ENCODE measurements at regions not wholly inside any gene's neighbourhood (a gene's known extent, or its start where the extent isn't known, plus 50 kb on each side); places are given as distances from the start of the nearest gene placed in this dataset.

DNA sequence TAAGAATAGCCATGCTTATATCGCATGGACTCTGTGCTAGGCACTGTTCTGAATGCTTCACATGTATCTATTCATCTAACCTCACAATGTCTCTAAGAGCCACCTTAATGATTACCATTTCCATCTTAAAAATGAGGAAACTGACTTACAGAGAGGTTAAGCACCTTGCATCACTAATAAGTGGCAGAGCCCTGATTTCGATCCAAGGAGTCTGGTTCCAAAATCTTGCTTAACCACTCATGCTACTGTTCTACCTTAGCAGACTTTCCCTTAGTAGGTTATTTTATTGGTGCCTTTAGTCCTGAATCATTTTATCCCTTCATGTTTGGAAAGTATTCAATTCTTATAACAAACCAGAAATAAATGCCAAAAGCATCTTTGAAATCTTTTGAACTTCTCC, 89.2 kb upstream of the DCBLD2 start (continued):
- no peak for TF ChIP-seq ARNTL (CRISPR knock-in tag; IDR thresholded peaks at IDR 0.05; ENCODE audit: borderline replicate concordance, low read depth)
- TF ChIP-seq, protein P1, sequence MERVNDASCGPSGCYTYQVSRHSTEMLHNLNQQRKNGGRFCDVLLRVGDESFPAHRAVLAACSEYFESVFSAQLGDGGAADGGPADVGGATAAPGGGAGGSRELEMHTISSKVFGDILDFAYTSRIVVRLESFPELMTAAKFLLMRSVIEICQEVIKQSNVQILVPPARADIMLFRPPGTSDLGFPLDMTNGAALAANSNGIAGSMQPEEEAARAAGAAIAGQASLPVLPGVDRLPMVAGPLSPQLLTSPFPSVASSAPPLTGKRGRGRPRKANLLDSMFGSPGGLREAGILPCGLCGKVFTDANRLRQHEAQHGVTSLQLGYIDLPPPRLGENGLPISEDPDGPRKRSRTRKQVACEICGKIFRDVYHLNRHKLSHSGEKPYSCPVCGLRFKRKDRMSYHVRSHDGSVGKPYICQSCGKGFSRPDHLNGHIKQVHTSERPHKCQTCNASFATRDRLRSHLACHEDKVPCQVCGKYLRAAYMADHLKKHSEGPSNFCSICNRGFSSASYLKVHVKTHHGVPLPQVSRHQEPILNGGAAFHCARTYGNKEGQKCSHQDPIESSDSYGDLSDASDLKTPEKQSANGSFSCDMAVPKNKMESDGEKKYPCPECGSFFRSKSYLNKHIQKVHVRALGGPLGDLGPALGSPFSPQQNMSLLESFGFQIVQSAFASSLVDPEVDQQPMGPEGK (CRISPR knock-in tag; IDR thresholded peaks at IDR 0.05; ENCODE audit: borderline replicate concordance) = no peak
- TF ChIP-seq TCF4 (CRISPR knock-in tag; IDR thresholded peaks at IDR 0.05; ENCODE audit: borderline replicate concordance) = no peak
- TF ChIP-seq OSR1 (CRISPR knock-in tag; IDR thresholded peaks at IDR 0.05) = no peak
- TF ChIP-seq ZFP30 (CRISPR knock-in tag; IDR thresholded peaks at IDR 0.05) = no peak
- TF ChIP-seq, protein P2, sequence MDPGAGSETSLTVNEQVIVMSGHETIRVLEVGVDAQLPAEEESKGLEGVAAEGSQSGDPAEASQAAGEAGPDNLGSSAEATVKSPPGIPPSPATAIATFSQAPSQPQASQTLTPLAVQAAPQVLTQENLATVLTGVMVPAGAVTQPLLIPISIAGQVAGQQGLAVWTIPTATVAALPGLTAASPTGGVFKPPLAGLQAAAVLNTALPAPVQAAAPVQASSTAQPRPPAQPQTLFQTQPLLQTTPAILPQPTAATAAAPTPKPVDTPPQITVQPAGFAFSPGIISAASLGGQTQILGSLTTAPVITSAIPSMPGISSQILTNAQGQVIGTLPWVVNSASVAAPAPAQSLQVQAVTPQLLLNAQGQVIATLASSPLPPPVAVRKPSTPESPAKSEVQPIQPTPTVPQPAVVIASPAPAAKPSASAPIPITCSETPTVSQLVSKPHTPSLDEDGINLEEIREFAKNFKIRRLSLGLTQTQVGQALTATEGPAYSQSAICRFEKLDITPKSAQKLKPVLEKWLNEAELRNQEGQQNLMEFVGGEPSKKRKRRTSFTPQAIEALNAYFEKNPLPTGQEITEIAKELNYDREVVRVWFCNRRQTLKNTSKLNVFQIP (CRISPR knock-in tag; IDR thresholded peaks at IDR 0.05; ENCODE audit: borderline replicate concordance, low read depth) = no peak
- TF ChIP-seq ISL1 (CRISPR knock-in tag; IDR thresholded peaks at IDR 0.05) = no peak

DNA sequence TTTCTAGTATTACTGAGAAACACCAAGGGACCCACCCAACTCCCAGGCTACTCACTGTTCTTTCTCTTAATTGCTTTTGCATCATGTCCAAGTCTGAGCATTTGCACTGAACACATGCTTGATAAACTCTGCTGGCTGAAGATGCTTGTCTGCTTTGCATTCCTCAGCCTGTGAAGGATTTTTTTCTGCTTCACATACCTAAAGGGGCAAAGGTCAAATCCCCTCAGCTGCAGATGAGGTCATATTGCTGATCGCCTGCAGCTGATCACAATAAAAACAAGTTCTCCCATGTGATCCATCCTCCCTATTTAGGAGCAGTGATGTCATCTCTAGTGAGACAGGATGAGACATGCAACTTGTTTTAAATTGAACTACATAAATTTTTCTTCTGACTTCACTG, 84.6 kb upstream of the DCBLD2 start:
- TF ChIP-seq PPARA (CRISPR knock-in tag; IDR thresholded peaks at IDR 0.05; ENCODE audit: borderline replicate concordance) (no peak), TCF4 (CRISPR knock-in tag; IDR thresholded peaks at IDR 0.05; ENCODE audit: borderline replicate concordance) (no peak), ZFP3 (CRISPR knock-in tag; IDR thresholded peaks at IDR 0.05) (no peak), RARB (CRISPR knock-in tag; IDR thresholded peaks at IDR 0.05) (no peak), BACH2 (CRISPR knock-in tag; IDR thresholded peaks at IDR 0.05; ENCODE audit: borderline replicate concordance) (no peak), ARNTL (CRISPR knock-in tag; IDR thresholded peaks at IDR 0.05; ENCODE audit: borderline replicate concordance, low read depth) (no peak), ESRRG (CRISPR knock-in tag; IDR thresholded peaks at IDR 0.05) (no peak), OSR1 (CRISPR knock-in tag; IDR thresholded peaks at IDR 0.05) (no peak), GLIS3 (CRISPR knock-in tag; IDR thresholded peaks at IDR 0.05) (no peak), ZNF565 (CRISPR knock-in tag; conservative IDR thresholded peaks at IDR 0.05; ENCODE audit: low read depth) (no peak), ZNF70 (CRISPR knock-in tag; IDR thresholded peaks at IDR 0.05) (no peak), ISL1 (CRISPR knock-in tag; IDR thresholded peaks at IDR 0.05) (peak; percentile 62; the same call in 1 of the 2 replicates)
- TF ChIP-seq, protein P2 (CRISPR knock-in tag; IDR thresholded peaks at IDR 0.05; ENCODE audit: borderline replicate concordance, low read depth) = no peak
- TF ChIP-seq, protein P1 (CRISPR knock-in tag; IDR thresholded peaks at IDR 0.05; ENCODE audit: borderline replicate concordance) = no peak
- TF ChIP-seq, protein P3, sequence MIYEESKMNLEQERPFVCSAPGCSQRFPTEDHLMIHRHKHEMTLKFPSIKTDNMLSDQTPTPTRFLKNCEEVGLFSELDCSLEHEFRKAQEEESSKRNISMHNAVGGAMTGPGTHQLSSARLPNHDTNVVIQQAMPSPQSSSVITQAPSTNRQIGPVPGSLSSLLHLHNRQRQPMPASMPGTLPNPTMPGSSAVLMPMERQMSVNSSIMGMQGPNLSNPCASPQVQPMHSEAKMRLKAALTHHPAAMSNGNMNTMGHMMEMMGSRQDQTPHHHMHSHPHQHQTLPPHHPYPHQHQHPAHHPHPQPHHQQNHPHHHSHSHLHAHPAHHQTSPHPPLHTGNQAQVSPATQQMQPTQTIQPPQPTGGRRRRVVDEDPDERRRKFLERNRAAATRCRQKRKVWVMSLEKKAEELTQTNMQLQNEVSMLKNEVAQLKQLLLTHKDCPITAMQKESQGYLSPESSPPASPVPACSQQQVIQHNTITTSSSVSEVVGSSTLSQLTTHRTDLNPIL (CRISPR knock-in tag; IDR thresholded peaks at IDR 0.05; ENCODE audit: low read depth) = peak; percentile 47; the same call in 1 of the 2 replicates
- TF ChIP-seq, protein P4, sequence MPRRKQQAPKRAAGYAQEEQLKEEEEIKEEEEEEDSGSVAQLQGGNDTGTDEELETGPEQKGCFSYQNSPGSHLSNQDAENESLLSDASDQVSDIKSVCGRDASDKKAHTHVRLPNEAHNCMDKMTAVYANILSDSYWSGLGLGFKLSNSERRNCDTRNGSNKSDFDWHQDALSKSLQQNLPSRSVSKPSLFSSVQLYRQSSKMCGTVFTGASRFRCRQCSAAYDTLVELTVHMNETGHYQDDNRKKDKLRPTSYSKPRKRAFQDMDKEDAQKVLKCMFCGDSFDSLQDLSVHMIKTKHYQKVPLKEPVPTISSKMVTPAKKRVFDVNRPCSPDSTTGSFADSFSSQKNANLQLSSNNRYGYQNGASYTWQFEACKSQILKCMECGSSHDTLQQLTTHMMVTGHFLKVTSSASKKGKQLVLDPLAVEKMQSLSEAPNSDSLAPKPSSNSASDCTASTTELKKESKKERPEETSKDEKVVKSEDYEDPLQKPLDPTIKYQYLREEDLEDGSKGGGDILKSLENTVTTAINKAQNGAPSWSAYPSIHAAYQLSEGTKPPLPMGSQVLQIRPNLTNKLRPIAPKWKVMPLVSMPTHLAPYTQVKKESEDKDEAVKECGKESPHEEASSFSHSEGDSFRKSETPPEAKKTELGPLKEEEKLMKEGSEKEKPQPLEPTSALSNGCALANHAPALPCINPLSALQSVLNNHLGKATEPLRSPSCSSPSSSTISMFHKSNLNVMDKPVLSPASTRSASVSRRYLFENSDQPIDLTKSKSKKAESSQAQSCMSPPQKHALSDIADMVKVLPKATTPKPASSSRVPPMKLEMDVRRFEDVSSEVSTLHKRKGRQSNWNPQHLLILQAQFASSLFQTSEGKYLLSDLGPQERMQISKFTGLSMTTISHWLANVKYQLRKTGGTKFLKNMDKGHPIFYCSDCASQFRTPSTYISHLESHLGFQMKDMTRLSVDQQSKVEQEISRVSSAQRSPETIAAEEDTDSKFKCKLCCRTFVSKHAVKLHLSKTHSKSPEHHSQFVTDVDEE (CRISPR knock-in tag; IDR thresholded peaks at IDR 0.05) = no peak
- TF ChIP-seq, protein P5, sequence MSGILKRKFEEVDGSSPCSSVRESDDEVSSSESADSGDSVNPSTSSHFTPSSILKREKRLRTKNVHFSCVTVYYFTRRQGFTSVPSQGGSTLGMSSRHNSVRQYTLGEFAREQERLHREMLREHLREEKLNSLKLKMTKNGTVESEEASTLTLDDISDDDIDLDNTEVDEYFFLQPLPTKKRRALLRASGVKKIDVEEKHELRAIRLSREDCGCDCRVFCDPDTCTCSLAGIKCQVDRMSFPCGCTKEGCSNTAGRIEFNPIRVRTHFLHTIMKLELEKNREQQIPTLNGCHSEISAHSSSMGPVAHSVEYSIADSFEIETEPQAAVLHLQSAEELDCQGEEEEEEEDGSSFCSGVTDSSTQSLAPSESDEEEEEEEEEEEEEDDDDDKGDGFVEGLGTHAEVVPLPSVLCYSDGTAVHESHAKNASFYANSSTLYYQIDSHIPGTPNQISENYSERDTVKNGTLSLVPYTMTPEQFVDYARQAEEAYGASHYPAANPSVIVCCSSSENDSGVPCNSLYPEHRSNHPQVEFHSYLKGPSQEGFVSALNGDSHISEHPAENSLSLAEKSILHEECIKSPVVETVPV (CRISPR knock-in tag; IDR thresholded peaks at IDR 0.05) = no peak
- peak; percentile 64 for ATAC-seq

Data from SK-N-SH treated with all-trans-retinoic acid at 6 μM for 48 hours (cell line).